ENCODE measurements at regions not wholly inside any gene's neighbourhood (a gene's known extent, or its start where the extent isn't known, plus 50 kb on each side); places are given as distances from the start of the nearest gene placed in this dataset.

- TF ChIP-seq CTCF (IDR thresholded peaks at IDR 0.05; ENCODE audit: low read depth, low read length) (no peak), EZH2phosphoT487 (IDR thresholded peaks at IDR 0.05; ENCODE audit: low read depth) (no peak)
Observed at GRCh38 chr4:124997991-124998390, 285.5 kb upstream of the ANKRD50 start.

Data from OCI-LY3 (cell line).